ENCODE measurements at regions not wholly inside any gene's neighbourhood (a gene's known extent, or its start where the extent isn't known, plus 50 kb on each side); places are given as distances from the start of the nearest gene placed in this dataset.

DNA sequence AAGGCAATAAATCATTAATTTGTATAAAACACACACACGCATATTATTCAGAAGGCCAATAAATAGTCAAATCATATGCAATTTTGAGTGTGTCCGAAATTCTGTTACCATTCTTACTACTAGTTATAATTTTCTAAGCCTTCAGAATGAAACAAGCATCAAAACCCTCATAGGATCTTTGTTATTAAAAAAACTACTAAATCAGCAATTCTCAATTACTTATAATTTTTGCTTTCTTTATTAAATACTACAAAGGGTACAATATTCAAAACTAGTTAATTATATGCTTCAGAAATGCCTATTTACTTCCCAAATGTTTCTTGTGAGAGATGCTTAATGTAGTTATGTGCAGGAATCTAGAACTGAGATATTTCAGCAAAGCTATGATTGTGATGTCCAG lies 413.1 kb upstream of the KIF2B start:
- TF ChIP-seq, protein P1, sequence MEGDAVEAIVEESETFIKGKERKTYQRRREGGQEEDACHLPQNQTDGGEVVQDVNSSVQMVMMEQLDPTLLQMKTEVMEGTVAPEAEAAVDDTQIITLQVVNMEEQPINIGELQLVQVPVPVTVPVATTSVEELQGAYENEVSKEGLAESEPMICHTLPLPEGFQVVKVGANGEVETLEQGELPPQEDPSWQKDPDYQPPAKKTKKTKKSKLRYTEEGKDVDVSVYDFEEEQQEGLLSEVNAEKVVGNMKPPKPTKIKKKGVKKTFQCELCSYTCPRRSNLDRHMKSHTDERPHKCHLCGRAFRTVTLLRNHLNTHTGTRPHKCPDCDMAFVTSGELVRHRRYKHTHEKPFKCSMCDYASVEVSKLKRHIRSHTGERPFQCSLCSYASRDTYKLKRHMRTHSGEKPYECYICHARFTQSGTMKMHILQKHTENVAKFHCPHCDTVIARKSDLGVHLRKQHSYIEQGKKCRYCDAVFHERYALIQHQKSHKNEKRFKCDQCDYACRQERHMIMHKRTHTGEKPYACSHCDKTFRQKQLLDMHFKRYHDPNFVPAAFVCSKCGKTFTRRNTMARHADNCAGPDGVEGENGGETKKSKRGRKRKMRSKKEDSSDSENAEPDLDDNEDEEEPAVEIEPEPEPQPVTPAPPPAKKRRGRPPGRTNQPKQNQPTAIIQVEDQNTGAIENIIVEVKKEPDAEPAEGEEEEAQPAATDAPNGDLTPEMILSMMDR (IDR thresholded peaks at IDR 0.05) = no peak
- TF ChIP-seq POLR2AphosphoS5 (IDR thresholded peaks at IDR 0.05; ENCODE audit: low read depth, low read length) (no peak), TCF7L2 (IDR thresholded peaks at IDR 0.05; ENCODE audit: low read depth, low read length) (no peak)
- TF ChIP-seq, protein P2, sequence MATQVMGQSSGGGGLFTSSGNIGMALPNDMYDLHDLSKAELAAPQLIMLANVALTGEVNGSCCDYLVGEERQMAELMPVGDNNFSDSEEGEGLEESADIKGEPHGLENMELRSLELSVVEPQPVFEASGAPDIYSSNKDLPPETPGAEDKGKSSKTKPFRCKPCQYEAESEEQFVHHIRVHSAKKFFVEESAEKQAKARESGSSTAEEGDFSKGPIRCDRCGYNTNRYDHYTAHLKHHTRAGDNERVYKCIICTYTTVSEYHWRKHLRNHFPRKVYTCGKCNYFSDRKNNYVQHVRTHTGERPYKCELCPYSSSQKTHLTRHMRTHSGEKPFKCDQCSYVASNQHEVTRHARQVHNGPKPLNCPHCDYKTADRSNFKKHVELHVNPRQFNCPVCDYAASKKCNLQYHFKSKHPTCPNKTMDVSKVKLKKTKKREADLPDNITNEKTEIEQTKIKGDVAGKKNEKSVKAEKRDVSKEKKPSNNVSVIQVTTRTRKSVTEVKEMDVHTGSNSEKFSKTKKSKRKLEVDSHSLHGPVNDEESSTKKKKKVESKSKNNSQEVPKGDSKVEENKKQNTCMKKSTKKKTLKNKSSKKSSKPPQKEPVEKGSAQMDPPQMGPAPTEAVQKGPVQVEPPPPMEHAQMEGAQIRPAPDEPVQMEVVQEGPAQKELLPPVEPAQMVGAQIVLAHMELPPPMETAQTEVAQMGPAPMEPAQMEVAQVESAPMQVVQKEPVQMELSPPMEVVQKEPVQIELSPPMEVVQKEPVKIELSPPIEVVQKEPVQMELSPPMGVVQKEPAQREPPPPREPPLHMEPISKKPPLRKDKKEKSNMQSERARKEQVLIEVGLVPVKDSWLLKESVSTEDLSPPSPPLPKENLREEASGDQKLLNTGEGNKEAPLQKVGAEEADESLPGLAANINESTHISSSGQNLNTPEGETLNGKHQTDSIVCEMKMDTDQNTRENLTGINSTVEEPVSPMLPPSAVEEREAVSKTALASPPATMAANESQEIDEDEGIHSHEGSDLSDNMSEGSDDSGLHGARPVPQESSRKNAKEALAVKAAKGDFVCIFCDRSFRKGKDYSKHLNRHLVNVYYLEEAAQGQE (IDR thresholded peaks at IDR 0.05; ENCODE audit: insufficient read depth in 1 of 2, low read depth in 2 of 2, low read length in 1 of 2) = no peak

All from Panc1 (cell line).